ENCODE measurements at regions not wholly inside any gene's neighbourhood (a gene's known extent, or its start where the extent isn't known, plus 50 kb on each side); places are given as distances from the start of the nearest gene placed in this dataset.
"Not testable (repeated sequence)": the region's sequence is repeated elsewhere in the genome, so short reads cannot be mapped to it uniquely, and the experiment has no call there.

- DNase-seq (ENCODE audit: low spot score), result no peak
Measured at GRCh38 chr18:39497821-39498220, 1932.2 kb upstream of the CELF4 start.

- DNase-seq (ENCODE audit: low spot score), result no peak
Measured at GRCh38 chr18:39496986-39497385, 1931.4 kb upstream of the CELF4 start.

GRCh38 chr18:39494211-39494896 lies 1928.8 kb upstream of the CELF4 start:
- DNase-seq (ENCODE audit: low spot score), result no peak

- DNase-seq (ENCODE audit: low spot score), result no peak
Measured at GRCh38 chr18:39491408-39491807, 1925.8 kb upstream of the CELF4 start.

- no peak for DNase-seq (ENCODE audit: low spot score)
Measured at GRCh38 chr18:39489431-39489830, 1923.8 kb upstream of the CELF4 start.

- DNase-seq (ENCODE audit: low spot score), result no peak
Measured at GRCh38 chr18:39487932-39488331, 1922.3 kb upstream of the CELF4 start.

GRCh38 chr18:39486268-39486667 lies 1920.7 kb upstream of the CELF4 start:
- no peak for DNase-seq (ENCODE audit: low spot score)

GRCh38 chr18:39485696-39486095 lies 1920.1 kb upstream of the CELF4 start:
- no peak for DNase-seq (ENCODE audit: low spot score)

- DNase-seq (ENCODE audit: low spot score), result no peak
Measured at GRCh38 chr18:39481281-39481680, 1915.7 kb upstream of the CELF4 start.

GRCh38 chr18:39480494-39481195 lies 1915.0 kb upstream of the CELF4 start:
- DNase-seq (ENCODE audit: low spot score), result no peak

GRCh38 chr18:39464006-39464405 lies 1898.4 kb upstream of the CELF4 start:
- no peak for DNase-seq (ENCODE audit: low spot score)

- no peak for DNase-seq (ENCODE audit: low spot score)
Measured at GRCh38 chr18:39462436-39462835, 1896.8 kb upstream of the CELF4 start.

- no peak for DNase-seq (ENCODE audit: low spot score)
Measured at GRCh38 chr18:39460136-39460535, 1894.5 kb upstream of the CELF4 start.

GRCh38 chr18:39455285-39455684 lies 1889.7 kb upstream of the CELF4 start:
- DNase-seq (ENCODE audit: low spot score), result no peak

- no peak for DNase-seq (ENCODE audit: low spot score)
Measured at GRCh38 chr18:39454866-39455265, 1889.3 kb upstream of the CELF4 start.

- DNase-seq (ENCODE audit: low spot score), result no peak
Measured at GRCh38 chr18:39453882-39454281, 1888.3 kb upstream of the CELF4 start.

- DNase-seq (ENCODE audit: low spot score), result no peak
Measured at GRCh38 chr18:39453356-39453755, 1887.8 kb upstream of the CELF4 start.

GRCh38 chr18:39450958-39451357 lies 1885.4 kb upstream of the CELF4 start:
- DNase-seq (ENCODE audit: low spot score), result no peak

- DNase-seq (ENCODE audit: low spot score), result no peak
Measured at GRCh38 chr18:39449566-39449965, 1884.0 kb upstream of the CELF4 start.

GRCh38 chr18:39448942-39449341 lies 1883.3 kb upstream of the CELF4 start:
- DNase-seq (ENCODE audit: low spot score), result no peak

- DNase-seq (ENCODE audit: low spot score), result not testable (repeated sequence)
Measured at GRCh38 chr18:39444957-39445356, 1879.4 kb upstream of the CELF4 start.

GRCh38 chr18:39441648-39442047 lies 1876.0 kb upstream of the CELF4 start:
- no peak for DNase-seq (ENCODE audit: low spot score)

- DNase-seq (ENCODE audit: low spot score), result no peak
Measured at GRCh38 chr18:39435996-39436395, 1870.4 kb upstream of the CELF4 start.
